Transverse colon (tissue), 4 donors: ENCODE measurements at regions not wholly inside any gene's neighbourhood (a gene's known extent, or its start where the extent isn't known, plus 50 kb on each side); places are given as distances from the start of the nearest gene placed in this dataset.

Experiments used
- POLR2AphosphoS5 ChIP-seq, 3 donors: sonication (generic); formaldehyde crosslinking; IDR thresholded peaks; one replicate each; pipeline ENCODE4 v1.6.1; 2016; ENCODE audit warnings: antibody characterized with exemption in 3 of 3
- TF ChIP-seq, protein P1 (sequence below), 5 experiments: fragments of 200-600 bp in 3 of 5; fragments of 450-650 bp in 2 of 5; sonication (generic) in 3 of 5; IDR thresholded peaks; 1 replicate in 2 of 5; 2 replicates in 3 of 5; pipeline ENCODE4 v1.5.1; 2016 to 2017; ENCODE audit warnings: antibody characterized with exemption in 5 of 5, inconsistent platforms in 3 of 5, mild to moderate bottlenecking in 2 of 5, moderate library complexity in 1 of 5

DNA sequence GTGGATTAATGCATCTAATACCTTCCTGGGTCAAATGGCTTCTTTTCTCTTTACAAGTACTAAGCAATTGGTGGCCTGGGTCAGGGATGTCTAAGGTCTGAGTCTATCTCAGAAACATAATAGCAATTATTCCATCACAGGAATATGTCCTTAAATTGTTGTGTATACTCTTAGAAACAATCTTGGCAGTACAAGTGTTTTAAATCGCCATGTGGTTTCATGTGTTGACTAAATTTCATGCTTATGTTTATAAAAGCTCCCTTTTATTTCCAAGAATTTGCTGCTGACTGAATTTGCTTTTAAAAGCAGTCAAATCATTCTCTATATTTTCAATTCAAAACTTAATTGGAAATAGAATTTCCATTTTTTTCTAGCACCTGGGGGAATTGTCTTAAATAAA is 125.3 kb upstream of the PACRGL start:
- TF ChIP-seq, protein P1, sequence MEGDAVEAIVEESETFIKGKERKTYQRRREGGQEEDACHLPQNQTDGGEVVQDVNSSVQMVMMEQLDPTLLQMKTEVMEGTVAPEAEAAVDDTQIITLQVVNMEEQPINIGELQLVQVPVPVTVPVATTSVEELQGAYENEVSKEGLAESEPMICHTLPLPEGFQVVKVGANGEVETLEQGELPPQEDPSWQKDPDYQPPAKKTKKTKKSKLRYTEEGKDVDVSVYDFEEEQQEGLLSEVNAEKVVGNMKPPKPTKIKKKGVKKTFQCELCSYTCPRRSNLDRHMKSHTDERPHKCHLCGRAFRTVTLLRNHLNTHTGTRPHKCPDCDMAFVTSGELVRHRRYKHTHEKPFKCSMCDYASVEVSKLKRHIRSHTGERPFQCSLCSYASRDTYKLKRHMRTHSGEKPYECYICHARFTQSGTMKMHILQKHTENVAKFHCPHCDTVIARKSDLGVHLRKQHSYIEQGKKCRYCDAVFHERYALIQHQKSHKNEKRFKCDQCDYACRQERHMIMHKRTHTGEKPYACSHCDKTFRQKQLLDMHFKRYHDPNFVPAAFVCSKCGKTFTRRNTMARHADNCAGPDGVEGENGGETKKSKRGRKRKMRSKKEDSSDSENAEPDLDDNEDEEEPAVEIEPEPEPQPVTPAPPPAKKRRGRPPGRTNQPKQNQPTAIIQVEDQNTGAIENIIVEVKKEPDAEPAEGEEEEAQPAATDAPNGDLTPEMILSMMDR (IDR thresholded peaks at IDR 0.05) = no peak
- no peak for TF ChIP-seq POLR2AphosphoS5 (IDR thresholded peaks at IDR 0.05)
